GM21360 (cell line): ENCODE measurements at regions not wholly inside any gene's neighbourhood (a gene's known extent, or its start where the extent isn't known, plus 50 kb on each side); places are given as distances from the start of the nearest gene placed in this dataset.

ENCODE experiments used
- ATAC-seq: cut with Tn5 transposase; IDR thresholded peaks from one replicate; pipeline ENCODE4 v1.9.1; 2021; ENCODE audit warnings: mild to moderate bottlenecking, moderate library complexity; ENCODE audit not compliant: unreplicated experiment

DNA sequence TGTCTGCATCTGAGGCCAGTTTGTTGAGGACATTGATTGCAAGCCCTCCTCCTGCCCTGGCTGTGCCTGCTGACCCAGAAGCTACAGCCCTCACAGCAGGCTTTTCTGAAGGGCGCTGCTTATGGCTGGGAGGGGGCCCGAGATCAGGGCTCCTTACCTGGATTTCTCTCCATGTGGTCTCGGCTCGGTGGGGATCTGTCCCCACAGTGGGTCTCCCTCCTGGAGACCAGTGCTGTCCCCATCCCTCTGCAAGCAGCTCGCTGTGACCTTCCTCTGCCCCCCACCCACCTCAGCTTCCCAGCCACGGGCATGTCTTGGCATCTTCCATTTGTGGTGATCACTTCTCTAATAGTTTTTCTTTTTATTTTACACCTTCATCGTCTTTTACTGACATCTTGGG is 357.9 kb downstream of the IRX2 start:
- ATAC-seq: no peak

DNA sequence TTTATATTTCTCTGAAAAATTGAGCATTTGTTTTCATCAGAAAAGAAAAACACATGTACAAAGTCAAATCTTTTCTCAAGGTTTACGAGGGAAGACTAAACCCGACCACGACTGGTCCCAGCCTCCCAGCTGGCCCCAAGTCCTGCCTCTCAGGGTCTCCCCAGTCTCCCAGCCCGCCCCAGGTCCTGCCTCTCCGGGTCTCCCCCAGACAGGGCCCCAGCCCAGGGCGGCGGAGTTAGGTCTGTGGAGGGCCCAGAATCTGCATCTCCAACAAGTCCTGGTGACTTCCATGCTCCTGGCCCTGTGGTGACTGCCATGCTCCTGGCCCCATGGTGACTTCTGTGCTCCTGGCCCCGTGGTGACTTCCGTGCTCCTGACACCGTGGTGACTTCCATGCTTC is 359.9 kb downstream of the IRX2 start:
- ATAC-seq: no peak

DNA sequence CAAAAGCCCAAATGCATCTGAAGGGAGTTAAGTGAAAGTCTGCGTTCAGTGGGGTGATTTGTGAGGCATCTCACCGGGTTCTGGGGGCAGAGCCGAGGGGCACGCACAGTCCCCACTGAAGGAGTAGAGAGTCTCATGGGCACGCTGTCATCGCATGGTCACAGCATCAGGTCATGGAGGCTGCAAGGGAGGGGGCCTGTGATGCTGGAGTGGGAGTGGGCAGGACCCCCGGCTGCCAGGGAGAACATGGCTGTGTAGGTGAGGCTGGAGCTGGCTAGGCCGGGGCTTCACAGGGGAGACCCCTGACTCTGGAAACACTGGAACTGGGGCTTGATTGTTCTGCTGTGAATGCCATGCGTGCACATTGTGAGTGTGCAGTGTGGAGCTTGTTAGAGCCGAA is 360.5 kb downstream of the IRX2 start:
- ATAC-seq: no peak

DNA sequence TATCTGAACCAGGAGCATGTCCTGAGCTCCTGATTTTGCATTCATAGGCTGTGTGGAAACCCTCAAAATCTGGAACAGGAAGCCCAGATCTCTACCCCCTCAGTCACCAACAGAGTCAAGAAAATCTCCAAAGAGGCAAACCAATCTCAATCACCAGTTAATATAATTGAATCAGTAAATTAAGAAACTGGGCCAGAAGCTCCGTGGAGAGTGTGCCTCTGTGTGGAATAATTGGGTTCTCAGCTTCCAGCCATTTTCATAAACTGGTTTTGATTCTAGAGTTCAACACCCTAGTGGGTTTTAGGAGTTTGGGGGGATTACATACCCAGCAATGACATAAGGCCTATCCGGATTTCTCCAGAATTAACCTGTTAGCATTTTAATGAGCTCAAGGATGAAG is 362.9 kb downstream of the IRX2 start:
- ATAC-seq: no peak

DNA sequence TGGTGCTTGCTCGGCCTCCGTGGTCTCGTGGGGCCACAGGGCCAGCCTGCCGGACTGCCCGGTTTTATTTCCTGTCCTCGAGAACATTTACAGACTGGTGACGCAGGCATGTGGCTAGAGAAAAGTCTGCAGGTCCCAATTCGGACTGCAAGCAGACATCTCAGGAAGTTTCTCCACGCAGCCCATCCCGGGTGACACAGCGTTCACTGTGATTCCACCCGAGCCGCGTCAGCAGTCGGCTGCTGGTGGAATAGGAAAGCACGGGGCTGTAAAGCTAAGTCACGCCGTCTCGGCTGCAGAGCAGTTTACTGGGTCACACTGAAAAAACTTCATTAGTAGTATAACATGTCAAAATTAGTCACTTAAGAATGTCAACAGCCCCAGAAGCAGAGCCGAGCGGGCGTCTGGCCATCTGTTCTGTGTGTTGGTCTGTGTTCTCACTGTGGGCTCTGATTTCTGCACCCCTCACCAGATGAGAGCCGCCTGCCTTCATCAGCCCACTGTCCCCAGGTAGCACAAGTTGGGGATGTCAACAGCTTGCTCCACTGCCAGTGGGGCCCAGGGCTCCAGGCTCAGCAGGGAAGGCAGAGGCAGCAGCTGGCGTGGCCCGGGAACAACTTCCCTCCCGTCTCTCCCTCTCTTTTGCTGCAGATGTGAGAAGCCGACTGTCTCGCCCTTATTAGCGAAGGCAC is 363.7 kb downstream of the IRX2 start:
- ATAC-seq: no peak

DNA sequence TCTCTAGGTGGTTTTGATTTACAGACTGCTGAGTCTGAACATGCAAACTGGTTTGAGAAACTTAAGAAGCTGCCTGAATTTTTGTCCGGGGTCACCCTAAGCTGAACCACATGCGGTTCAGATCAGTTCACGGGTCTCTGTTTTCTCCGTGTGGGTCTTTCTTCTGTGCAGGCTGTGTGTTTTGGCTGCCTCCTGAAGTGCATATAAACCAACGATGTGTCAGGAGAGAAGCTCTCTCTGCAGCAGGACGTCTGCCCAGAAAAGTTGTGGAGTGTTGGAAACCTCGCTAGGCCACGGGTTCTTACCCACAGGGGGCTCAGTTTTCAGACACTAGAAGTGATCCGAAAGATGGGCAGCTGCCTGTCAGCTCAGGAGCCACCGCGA is 364.2 kb downstream of the IRX2 start:
- no peak for ATAC-seq

DNA sequence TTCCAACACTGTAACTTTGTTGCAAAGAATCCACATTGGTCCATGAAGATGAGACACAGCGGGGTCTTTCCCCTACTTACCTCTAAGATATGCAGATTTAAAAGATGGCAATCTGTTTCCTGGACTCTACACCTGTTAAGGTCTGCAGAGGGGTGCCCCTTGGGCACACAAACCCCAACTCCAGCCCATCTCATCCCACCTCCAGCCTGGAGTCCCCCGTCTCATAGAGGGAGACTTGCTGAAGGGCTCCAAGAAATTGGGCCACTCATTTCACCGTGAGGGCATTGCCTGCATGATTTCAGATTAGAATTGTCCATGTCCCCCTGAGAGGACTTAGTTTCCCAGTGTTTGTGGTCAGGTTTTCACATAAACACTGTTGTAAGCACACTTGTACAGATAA is 365.7 kb downstream of the IRX2 start:
- no peak for ATAC-seq

DNA sequence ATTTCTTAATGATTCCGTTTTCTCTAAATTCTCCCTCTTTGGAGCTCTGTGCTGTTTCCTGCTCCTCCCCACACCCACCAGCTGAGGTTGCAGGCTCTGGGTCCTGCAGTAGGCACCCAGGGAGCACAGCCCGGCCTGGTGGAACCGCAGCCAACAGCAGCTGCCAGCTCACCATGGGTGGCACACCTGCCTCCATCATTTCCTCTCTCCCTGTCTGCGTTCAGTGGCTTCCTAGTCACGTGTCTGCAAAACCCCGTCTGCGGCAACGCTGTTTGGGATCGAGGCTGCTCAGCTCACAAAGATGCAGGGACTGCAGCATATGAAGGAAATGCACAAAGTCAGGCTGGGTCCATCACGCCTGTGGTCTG is 367.8 kb downstream of the IRX2 start:
- no peak for ATAC-seq

DNA sequence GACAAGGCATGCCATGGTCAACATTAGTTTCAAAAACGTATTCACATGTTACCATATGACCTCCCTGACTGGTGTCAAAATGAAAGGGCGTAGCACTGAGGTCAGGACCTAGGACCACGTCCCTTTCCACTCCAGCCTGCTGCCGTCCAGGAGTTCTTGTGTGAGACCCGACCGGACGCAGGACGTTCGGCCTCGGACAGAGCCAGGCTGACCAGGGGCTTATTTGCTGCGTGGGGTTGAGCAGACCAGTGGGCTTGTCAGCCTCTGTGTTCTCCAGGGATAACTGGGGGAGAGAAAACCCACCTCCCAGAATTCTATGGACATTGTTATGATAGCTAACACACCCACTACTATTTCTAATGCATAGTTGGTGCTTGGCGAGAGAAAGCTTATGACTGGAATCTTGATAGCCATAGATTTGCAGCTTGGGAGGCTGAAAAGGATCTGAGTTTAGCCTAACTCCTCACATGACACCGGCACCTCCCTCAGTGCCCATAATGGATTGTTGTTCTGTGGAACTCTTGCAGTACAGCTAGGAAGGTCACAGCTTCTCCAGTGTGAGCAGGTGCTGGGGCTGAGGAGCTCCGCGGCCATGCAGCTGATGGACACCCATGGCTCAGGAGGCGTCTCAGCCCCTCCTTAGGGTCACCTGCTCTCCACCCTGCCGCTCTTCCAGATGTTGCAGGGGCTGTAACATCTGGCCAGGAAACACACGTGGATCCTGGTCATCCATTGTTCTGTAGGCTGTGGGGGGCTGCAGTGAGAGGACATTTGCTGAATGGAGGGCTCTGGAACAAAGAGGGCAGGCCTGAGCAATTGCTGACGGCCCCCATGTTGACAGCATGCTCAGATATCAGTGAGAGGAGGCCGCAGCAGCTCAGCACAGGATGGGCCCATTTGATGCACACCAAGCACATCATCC is 368.4 kb downstream of the IRX2 start:
- ATAC-seq: no peak

DNA sequence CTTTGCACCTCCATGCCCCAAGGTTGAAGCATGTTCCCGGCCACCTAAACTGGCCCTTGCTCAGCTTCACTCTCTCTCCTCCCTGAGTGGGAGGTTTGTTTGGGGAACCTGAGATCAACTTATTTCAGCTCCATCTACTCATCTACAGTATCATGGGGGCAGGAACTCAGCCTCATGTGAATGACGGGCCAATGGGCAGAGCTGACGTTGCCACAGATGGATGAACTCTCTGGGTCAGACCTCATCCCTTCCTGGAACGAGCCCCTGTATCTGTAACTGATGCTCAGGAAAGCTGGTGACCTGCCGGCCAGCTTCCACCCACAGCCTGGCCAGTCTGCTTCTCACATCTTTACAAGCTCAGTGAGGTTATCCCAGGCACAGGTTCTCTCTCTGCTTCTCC is 369.6 kb downstream of the IRX2 start:
- ATAC-seq: no peak

DNA sequence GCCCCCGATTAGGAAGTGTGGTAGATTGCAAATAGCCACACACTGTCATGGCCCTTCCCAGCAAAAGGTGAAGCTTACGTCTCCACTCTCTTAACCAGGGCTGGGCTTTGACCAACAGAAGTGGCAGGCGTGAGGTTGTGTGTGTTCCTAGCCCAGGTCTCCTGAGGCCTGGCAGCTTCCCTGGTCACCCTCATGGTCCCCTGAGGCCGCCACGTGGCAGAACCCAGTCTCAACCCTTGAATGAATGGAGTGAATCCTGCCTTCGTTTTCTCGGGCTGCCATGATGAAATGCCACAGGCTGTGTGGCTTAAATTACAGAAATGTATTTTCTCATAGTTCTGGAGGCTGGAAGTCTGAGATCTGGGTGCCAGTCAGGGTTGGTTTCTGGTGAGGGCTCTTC is 370.4 kb downstream of the IRX2 start:
- no peak for ATAC-seq

DNA sequence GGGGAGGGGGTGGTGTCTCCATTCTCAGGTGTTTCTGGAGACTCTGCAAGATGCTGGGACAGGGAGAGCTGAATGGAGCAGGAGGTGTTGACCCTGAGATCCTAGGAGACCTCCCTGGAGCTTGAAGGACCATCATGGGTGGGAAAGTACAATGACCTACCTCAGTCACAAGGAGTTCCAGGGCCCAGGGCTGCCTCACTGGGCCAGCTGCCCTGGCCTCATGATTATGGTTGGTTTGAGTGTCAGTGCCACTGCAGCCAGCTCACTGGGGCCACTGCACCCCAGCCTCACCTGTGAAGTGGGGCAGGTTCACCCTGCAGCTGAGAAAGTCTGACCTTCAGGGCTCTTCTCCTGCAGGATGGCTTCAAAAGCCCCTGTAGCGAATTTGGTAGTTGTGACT is 372.5 kb downstream of the IRX2 start:
- no peak for ATAC-seq

DNA sequence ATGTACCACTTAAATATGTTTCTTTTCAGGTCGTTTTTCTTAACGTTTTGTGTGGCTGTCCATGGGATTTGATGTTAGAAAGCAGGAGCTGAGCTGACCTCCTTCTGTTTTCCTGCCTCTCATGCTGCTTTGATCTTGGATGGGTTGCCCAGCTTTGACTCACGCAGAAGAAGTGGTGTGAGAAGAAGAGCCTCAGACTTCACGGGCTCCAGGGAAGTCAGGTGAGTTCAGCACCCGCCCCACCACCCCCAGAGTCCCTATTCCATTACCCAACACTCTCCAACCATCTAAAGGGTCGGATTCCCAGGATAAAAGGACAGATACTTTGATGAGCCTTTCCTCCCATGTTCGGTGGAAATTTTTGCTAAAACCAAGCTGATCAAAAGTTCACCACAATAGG is 373.4 kb downstream of the IRX2 start:
- ATAC-seq: no peak

DNA sequence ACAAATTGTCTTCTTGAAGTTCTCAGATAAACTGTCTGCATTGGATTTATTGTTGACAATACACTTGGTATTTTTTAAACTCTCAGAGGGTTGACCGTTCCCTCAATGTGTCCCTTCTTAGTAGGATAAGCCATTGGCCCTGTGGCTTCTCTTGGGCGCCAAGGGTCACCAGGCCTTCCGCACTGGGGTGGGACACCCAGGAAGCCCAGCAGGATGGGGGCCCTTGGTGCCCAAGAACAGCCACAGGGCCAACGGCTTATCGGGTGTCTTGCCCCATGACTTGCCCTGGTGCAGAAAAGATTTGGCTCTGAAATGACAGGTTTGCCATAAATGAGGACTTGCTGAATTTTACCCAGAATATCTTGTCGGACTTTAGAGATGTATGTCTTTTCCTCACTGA is 375.0 kb downstream of the IRX2 start:
- no peak for ATAC-seq

DNA sequence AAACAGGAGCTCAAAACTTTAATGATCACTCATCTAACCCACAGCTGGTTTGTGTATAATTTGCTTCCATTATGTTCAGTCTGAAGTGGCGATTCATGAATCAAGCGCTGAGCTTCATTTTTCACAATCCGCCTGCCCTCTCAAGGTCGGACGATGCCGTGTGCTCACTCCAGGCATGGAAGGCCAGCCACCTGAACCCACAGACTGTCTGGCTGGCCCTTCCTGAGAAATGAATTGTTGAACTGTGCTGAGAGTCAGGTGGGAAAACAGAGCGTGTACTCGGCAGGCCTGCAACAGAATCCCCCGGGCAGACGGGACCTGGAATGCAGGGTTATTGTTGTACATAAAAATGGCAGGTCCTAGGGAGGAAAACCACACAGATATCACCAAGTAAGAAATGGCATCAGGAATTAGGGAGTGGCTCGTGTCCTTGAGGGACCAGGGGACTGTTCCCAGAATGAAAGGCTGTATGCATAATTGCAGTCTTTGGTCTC is 375.7 kb downstream of the IRX2 start:
- ATAC-seq: no peak

DNA sequence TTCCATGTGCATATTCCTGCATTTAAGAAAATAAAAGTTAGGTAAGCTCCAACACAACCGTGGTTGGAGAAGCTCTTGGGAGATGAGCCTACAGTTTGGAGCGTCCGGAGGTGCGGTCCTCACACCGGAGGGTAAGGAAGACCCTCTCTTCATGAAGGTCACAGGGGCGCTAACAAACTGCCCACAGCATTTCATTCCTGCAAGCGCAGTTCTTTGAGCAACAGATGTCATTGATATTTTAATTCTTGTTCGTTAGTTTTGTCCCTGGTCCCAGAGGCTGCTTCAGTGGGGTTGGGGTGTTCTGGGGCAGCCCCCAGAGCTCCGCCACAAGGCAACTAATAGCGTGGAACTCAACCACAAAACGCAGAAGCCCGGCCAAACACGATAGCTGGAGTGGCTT is 376.2 kb downstream of the IRX2 start:
- ATAC-seq: no peak

DNA sequence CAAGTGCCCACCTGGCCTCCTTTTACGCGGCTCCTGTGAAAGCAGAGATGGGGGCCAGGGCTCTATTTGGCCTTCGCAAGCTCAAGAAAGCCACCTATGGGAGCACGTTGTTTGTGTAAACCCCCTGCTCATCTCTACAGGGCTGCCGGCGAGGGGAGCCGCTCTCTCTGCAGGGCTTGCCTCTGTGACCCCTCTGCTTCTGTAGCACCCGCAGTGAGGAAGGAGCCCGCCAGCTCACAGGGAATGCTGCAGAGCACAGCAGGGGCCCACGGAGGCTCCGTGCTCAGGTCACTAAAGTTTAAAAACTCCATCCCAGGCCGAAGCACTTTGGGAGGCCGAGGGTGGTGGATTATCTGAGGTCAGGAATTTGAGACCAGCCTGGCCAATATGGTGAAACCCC is 376.8 kb downstream of the IRX2 start:
- no peak for ATAC-seq

DNA sequence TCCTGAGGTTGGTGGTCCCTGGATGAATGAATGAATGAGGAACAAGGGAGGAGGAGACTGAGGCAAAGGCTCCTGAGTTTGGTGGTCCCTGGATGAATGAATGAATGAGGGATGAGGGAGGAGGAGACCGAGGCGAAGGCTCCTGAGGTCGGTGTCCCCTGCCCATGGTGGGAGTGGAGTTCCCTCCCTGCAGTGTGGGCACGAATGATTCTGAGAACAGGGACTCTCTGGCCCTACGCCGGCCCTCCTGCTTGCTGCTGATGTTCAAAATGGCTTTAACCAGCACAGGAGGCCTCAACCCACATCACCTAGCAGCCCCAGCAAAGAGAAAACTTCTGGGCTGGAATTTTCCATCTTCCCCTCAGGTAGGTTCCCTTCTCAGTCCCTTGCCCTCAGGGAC is 377.8 kb downstream of the IRX2 start:
- ATAC-seq: no peak

DNA sequence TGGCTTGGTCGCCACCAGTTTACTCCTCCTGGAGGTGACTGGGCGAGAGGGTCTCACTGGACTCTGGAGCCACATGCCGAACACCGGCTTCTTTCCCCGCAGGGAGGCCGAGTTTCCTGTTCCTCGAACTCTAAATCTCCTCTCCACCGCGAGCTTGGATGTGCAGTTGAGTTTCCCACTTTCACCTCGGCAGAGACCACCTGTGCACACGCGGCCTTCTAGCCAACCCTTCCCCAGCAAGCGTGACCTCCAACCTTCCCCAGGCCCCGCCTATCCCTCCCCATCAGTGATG is 380.1 kb downstream of the IRX2 start:
- no peak for ATAC-seq

DNA sequence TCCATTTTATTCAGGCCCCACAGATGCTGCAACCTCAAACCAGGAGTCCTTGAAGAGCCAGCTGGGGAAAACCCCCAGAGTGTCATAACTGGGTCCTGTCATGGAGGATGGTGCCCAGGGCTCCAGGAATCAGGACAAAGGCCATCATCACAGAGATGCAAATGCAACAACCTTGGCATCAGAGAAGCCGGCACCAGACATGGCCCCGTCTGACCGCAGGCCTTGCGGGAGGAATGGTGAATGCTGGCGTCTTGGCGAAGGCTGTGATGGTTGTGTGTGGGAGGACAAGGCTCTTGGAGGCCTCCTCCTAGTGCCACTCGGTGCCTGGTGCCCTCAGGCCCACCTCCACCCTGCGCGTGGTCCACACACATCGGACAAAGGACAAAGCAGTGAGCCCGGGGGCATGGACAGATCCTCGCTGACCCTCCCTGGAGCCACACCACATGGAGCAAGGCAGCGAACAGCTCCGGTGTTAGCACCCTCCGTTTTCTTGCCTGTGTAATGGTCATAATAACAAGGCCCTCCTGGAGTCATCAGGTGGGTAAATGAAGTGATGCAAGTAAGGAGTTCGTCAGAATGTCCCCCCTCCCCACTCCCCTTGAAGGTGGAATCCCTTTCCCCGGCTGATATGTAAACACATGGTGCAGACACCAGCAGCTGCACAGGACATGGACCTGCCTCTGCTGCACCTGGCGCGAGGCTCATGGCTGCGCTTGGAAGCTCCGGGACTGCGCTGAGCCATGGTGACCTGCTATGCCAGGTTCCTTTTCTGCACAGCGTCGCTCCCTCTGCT is 380.7 kb downstream of the IRX2 start:
- no peak for ATAC-seq

DNA sequence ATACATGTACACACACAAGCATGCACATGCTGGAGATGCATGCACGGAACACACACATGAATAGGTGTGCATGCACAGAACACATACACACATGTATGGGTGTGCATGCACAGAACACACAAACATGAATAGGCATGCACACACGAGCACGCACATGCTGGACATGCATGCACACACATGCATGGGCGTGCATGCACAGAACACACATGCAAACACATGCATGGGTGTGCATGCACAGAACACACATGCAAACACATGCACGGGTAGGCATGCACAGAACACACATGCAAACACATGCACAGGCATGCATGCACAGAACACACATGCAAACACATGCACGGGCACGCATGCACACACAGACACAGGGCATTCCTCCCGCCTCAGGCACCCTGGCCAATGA is 382.3 kb downstream of the IRX2 start:
- ATAC-seq: no peak

DNA sequence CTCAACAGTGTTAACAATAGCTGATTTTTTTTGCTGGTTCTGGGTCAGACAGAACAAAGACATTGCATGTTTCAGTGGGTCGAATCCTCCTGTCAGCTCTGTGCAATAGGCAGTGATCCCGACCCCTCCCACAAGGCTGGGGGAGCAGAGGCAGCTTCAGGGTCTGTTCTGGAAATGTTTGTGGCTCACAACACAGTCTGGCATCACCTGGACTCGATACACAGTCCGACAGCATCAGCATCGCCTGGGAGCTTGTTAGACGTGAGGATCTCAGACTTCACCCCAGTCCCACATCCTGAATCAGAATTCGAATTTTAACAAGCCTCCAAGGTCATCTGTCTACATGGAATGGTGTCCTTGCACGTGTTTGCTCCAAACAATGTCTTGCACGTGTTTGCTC is 384.7 kb downstream of the IRX2 start:
- ATAC-seq: no peak
